SK-N-SH treated with all-trans-retinoic acid at 6 μM for 48 hours (cell line): ENCODE measurements at regions not wholly inside any gene's neighbourhood (a gene's known extent, or its start where the extent isn't known, plus 50 kb on each side); places are given as distances from the start of the nearest gene placed in this dataset.
A peak's percentile ranks its signal among the peaks of the same experiment; 100 is the strongest.

Experiments
- ATAC-seq: fragments of 200-7000 bp; cut with Tn5 transposase; 3 replicates; pipeline ENCODE4 v1.9.1; 2020; ENCODE audit warnings: mild to moderate bottlenecking, moderate library complexity
- ARNTL ChIP-seq: fragments of 450-650 bp; formaldehyde crosslinking; IDR thresholded peaks from 2 replicates; pipeline ENCODE4 v1.5.0; 2020; ENCODE audit warnings: low read depth, mild to moderate bottlenecking, moderate library complexity, borderline replicate concordance
- BACH2 ChIP-seq: fragments of 250-450 bp; sonication (Bioruptor Pico); IDR thresholded peaks from 2 replicates; pipeline ENCODE4 v1.9.0; 2021; ENCODE audit warnings: mild to moderate bottlenecking, borderline replicate concordance
- CSDC2 ChIP-seq: fragments of 250-450 bp; sonication (Bioruptor Pico); IDR thresholded peaks from 2 replicates; pipeline ENCODE4 v1.5.0; 2020; ENCODE audit warnings: mild to moderate bottlenecking, moderate library complexity
- ESRRG ChIP-seq: fragments of 250-450 bp; sonication (Bioruptor Pico); IDR thresholded peaks from 2 replicates; pipeline ENCODE4 v1.6.1; 2021; ENCODE audit warnings: mild to moderate bottlenecking
- GLIS3 ChIP-seq: fragments of 250-450 bp; sonication (Bioruptor Pico); IDR thresholded peaks from 2 replicates; pipeline ENCODE4 v1.5.0; 2020; ENCODE audit warnings: mild to moderate bottlenecking, moderate library complexity
- OSR1 ChIP-seq: fragments of 250-450 bp; sonication (Bioruptor Pico); IDR thresholded peaks from 2 replicates; pipeline ENCODE4 v1.8.0; 2022; ENCODE audit warnings: moderate library complexity, mild to moderate bottlenecking, inconsistent platforms
- PPARA ChIP-seq: fragments of 250-450 bp; sonication (Bioruptor Pico); IDR thresholded peaks from 2 replicates; pipeline ENCODE4 v1.5.0; 2020; ENCODE audit warnings: mild to moderate bottlenecking, borderline replicate concordance
- RARB ChIP-seq: fragments of 250-450 bp; sonication (Bioruptor Pico); IDR thresholded peaks from 2 replicates; pipeline ENCODE4 v1.8.0; 2021; ENCODE audit warnings: mild to moderate bottlenecking, moderate library complexity
- SNAI2 ChIP-seq: fragments of 250-450 bp; sonication (Bioruptor Pico); IDR thresholded peaks from 2 replicates; pipeline ENCODE4 v1.5.0; 2020; ENCODE audit warnings: mild to moderate bottlenecking, moderate library complexity
- TCF4 ChIP-seq: fragments of 250-450 bp; sonication (Bioruptor Pico); IDR thresholded peaks from 2 replicates; pipeline ENCODE4 v1.8.0; 2021; ENCODE audit warnings: mild to moderate bottlenecking, moderate library complexity, borderline replicate concordance
- TOX ChIP-seq: fragments of 250-450 bp; sonication (Bioruptor Pico); IDR thresholded peaks from 2 replicates; pipeline ENCODE4 v1.8.0; 2021; ENCODE audit warnings: mild to moderate bottlenecking, moderate library complexity, borderline replicate concordance
- ZC3H10 ChIP-seq: fragments of 250-450 bp; sonication (Bioruptor Pico); IDR thresholded peaks from 2 replicates; pipeline ENCODE4 v1.5.1; 2021; ENCODE audit warnings: mild to moderate bottlenecking, moderate library complexity
- ZFP3 ChIP-seq: fragments of 250-450 bp; sonication (Bioruptor Pico); IDR thresholded peaks from 2 replicates; pipeline ENCODE4 v1.5.0; 2020; ENCODE audit warnings: mild to moderate bottlenecking, moderate library complexity
- ZNF565 ChIP-seq: fragments of 450-650 bp; formaldehyde crosslinking; conservative IDR thresholded peaks from 2 replicates; pipeline ENCODE4 v1.5.0; 2020; ENCODE audit warnings: low read depth, mild to moderate bottlenecking, moderate library complexity
- ZNF70 ChIP-seq: fragments of 450-650 bp; formaldehyde crosslinking; IDR thresholded peaks from 2 replicates; pipeline ENCODE4 v1.5.0; 2020; ENCODE audit warnings: mild to moderate bottlenecking, moderate library complexity
- TF ChIP-seq, protein P1 (sequence below): fragments of 250-450 bp; sonication (Bioruptor Pico); IDR thresholded peaks from 2 replicates; pipeline ENCODE4 v1.8.0; 2021; ENCODE audit warnings: low read depth, mild to moderate bottlenecking, moderate library complexity, borderline replicate concordance
- TF ChIP-seq, protein P2 (sequence below): fragments of 250-450 bp; sonication (Bioruptor Pico); IDR thresholded peaks from 2 replicates; pipeline ENCODE4 v1.5.1; 2021; ENCODE audit warnings: mild to moderate bottlenecking, moderate library complexity
- TF ChIP-seq, protein P3 (sequence below): fragments of 250-450 bp; sonication (Bioruptor Pico); IDR thresholded peaks from 2 replicates; pipeline ENCODE4 v1.5.1; 2020; ENCODE audit warnings: low read depth, mild to moderate bottlenecking, moderate library complexity
- TF ChIP-seq, protein P4 (sequence below): fragments of 250-450 bp; sonication (Bioruptor Pico); IDR thresholded peaks from 2 replicates; pipeline ENCODE4 v1.8.0; 2020; ENCODE audit warnings: mild to moderate bottlenecking, moderate library complexity, borderline replicate concordance
- TF ChIP-seq, protein P5 (sequence below): fragments of 250-450 bp; sonication (Bioruptor Pico); IDR thresholded peaks from 2 replicates; pipeline ENCODE4 v1.5.0; 2020; ENCODE audit warnings: mild to moderate bottlenecking, moderate library complexity

DNA sequence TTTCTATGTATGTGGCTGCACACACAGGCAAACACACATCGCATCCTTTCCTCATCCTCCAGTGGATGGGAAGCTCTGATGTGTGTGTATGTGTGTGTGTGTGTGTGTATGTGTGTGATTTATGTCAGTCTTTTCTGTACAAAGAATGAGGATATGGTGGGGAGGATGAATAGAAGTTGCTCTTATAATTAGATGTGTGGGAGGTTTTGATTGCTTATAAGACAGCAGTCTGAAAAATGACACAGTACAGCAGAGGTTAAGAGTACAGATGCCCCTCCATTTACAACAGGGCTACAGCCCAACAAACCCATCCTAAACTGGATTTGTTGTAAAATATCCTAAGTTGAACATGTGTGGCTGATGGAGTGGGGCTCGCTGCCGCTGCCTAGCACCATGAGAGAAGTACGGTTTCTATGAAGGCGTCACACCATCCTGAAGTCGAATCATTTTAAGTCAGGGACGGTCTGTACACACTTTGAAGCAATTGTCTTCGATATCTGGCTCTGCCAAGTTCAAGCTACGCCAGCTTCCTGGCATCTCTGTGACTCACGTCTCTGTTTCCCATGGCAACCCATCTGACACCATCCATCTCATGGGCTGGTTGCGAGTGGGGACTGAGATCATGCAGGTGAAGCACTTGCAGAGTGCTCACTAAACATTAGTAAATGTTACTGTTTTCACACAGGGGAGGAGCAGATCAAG lies 252.6 kb downstream of the MYLK4 start:
- peak; percentile 43; the same call in 2 of the 3 replicates for ATAC-seq
- TF ChIP-seq TCF4 (no peak), ZNF565 (CRISPR knock-in tag) (no peak), ZFP3 (CRISPR knock-in tag) (no peak), SNAI2 (CRISPR knock-in tag) (no peak), ESRRG (CRISPR knock-in tag) (no peak), TOX (CRISPR knock-in tag) (no peak), ZC3H10 (CRISPR knock-in tag) (no peak), OSR1 (no peak), GLIS3 (CRISPR knock-in tag) (no peak), ARNTL (CRISPR knock-in tag) (no peak), PPARA (CRISPR knock-in tag) (no peak), BACH2 (CRISPR knock-in tag) (no peak), CSDC2 (CRISPR knock-in tag) (no peak), ZNF70 (CRISPR knock-in tag) (no peak)
- TF ChIP-seq, protein P1, sequence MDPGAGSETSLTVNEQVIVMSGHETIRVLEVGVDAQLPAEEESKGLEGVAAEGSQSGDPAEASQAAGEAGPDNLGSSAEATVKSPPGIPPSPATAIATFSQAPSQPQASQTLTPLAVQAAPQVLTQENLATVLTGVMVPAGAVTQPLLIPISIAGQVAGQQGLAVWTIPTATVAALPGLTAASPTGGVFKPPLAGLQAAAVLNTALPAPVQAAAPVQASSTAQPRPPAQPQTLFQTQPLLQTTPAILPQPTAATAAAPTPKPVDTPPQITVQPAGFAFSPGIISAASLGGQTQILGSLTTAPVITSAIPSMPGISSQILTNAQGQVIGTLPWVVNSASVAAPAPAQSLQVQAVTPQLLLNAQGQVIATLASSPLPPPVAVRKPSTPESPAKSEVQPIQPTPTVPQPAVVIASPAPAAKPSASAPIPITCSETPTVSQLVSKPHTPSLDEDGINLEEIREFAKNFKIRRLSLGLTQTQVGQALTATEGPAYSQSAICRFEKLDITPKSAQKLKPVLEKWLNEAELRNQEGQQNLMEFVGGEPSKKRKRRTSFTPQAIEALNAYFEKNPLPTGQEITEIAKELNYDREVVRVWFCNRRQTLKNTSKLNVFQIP (CRISPR knock-in tag) = no peak
- TF ChIP-seq, protein P2, sequence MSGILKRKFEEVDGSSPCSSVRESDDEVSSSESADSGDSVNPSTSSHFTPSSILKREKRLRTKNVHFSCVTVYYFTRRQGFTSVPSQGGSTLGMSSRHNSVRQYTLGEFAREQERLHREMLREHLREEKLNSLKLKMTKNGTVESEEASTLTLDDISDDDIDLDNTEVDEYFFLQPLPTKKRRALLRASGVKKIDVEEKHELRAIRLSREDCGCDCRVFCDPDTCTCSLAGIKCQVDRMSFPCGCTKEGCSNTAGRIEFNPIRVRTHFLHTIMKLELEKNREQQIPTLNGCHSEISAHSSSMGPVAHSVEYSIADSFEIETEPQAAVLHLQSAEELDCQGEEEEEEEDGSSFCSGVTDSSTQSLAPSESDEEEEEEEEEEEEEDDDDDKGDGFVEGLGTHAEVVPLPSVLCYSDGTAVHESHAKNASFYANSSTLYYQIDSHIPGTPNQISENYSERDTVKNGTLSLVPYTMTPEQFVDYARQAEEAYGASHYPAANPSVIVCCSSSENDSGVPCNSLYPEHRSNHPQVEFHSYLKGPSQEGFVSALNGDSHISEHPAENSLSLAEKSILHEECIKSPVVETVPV (CRISPR knock-in tag) = no peak
- TF ChIP-seq, protein P3, sequence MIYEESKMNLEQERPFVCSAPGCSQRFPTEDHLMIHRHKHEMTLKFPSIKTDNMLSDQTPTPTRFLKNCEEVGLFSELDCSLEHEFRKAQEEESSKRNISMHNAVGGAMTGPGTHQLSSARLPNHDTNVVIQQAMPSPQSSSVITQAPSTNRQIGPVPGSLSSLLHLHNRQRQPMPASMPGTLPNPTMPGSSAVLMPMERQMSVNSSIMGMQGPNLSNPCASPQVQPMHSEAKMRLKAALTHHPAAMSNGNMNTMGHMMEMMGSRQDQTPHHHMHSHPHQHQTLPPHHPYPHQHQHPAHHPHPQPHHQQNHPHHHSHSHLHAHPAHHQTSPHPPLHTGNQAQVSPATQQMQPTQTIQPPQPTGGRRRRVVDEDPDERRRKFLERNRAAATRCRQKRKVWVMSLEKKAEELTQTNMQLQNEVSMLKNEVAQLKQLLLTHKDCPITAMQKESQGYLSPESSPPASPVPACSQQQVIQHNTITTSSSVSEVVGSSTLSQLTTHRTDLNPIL (CRISPR knock-in tag) = no peak
- TF ChIP-seq, protein P4, sequence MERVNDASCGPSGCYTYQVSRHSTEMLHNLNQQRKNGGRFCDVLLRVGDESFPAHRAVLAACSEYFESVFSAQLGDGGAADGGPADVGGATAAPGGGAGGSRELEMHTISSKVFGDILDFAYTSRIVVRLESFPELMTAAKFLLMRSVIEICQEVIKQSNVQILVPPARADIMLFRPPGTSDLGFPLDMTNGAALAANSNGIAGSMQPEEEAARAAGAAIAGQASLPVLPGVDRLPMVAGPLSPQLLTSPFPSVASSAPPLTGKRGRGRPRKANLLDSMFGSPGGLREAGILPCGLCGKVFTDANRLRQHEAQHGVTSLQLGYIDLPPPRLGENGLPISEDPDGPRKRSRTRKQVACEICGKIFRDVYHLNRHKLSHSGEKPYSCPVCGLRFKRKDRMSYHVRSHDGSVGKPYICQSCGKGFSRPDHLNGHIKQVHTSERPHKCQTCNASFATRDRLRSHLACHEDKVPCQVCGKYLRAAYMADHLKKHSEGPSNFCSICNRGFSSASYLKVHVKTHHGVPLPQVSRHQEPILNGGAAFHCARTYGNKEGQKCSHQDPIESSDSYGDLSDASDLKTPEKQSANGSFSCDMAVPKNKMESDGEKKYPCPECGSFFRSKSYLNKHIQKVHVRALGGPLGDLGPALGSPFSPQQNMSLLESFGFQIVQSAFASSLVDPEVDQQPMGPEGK (CRISPR knock-in tag) = no peak
- TF ChIP-seq, protein P5, sequence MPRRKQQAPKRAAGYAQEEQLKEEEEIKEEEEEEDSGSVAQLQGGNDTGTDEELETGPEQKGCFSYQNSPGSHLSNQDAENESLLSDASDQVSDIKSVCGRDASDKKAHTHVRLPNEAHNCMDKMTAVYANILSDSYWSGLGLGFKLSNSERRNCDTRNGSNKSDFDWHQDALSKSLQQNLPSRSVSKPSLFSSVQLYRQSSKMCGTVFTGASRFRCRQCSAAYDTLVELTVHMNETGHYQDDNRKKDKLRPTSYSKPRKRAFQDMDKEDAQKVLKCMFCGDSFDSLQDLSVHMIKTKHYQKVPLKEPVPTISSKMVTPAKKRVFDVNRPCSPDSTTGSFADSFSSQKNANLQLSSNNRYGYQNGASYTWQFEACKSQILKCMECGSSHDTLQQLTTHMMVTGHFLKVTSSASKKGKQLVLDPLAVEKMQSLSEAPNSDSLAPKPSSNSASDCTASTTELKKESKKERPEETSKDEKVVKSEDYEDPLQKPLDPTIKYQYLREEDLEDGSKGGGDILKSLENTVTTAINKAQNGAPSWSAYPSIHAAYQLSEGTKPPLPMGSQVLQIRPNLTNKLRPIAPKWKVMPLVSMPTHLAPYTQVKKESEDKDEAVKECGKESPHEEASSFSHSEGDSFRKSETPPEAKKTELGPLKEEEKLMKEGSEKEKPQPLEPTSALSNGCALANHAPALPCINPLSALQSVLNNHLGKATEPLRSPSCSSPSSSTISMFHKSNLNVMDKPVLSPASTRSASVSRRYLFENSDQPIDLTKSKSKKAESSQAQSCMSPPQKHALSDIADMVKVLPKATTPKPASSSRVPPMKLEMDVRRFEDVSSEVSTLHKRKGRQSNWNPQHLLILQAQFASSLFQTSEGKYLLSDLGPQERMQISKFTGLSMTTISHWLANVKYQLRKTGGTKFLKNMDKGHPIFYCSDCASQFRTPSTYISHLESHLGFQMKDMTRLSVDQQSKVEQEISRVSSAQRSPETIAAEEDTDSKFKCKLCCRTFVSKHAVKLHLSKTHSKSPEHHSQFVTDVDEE (CRISPR knock-in tag) = no peak
- TF ChIP-seq, all 23 proteins: peak for 0

DNA sequence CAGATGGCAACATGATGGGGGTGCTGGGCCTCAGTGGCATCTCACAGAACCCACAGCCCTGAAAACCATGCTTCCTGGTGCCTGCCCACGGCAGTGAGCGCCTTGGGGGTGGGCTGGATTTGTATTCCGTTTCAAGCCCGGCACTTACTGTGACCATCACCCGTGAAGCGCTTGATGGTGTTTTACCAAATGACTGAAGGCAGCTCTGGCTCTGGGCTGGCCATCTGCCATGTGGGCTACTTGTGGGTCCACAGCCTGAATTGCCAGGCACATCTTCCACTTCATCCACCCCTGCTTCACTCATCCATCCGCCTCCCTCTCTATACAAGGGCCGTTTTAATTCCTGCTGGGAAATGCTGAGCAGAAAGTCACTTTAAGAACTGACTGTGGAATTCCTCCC lies 250.9 kb upstream of the GMDS start:
- no peak for ATAC-seq
- TF ChIP-seq GLIS3 (CRISPR knock-in tag) (no peak), ESRRG (CRISPR knock-in tag) (no peak), RARB (CRISPR knock-in tag) (no peak)
- TF ChIP-seq, protein P3 (CRISPR knock-in tag) = no peak
